DMS53 treated with DMSO at 0.1 percent for 48 hours (cell line): ENCODE measurements at regions not wholly inside any gene's neighbourhood (a gene's known extent, or its start where the extent isn't known, plus 50 kb on each side); places are given as distances from the start of the nearest gene placed in this dataset.

Source experiments
- DNase-seq: peaks from one replicate; lab custom pipeline; 2025; ENCODE audit not compliant: unreplicated experiment; lab: John Stamatoyannopoulos, UW

- DNase-seq: no peak
Observed at GRCh38 chr6:148082696-148083095, 259.9 kb upstream of the SASH1 start.

DNA sequence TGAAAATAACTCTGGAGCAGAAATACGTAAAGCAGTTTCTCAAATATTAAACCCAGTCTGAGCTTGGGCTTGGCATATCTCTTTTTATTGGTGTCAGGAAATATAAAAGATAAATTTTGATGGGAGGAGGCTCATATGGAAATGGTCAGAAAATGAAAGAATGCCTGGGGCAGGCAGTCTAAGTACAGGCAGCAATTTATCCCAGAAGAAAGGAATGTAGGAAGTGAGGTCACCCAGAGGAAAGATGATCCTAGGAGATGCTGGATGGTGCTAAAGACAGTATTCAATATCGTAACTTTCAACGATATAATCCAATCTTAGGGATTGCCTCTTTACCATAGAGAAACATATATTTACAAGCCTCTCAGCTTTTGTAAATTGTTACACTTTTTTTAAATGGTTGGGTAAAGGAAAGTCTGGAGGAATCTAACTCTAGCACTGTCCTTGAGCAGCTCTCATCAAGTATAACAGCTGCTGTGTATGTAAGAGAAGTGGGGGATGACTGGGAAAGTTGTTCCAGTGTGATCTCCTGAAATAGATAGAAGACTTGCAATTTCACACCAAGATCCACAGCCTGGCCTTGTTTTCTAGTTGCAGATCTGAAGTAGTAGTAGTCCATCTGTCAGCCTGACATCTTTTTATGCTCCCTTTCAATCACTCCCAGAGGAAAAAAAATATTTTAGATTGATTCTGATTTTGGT, 256.9 kb upstream of the SASH1 start:
- DNase-seq: no peak

DNA sequence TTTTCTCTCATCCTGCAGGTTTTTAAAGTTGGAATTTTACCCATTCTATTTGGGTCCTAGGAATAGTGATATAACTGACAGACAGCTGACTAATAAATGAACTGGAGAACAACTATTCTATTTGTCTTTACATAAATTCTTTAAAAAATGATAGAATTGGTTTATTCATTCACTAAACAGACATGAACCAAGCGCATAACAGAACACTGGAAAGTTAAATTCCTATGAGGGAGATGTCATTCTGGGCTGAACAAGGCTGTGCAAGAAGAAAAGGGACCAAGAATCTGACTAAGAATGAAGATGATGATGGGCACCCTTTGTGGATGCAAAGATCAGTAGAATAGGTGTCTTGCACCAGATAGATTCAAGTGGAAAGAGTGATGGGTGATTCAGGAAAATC, 256.3 kb upstream of the SASH1 start:
- DNase-seq: no peak

DNA sequence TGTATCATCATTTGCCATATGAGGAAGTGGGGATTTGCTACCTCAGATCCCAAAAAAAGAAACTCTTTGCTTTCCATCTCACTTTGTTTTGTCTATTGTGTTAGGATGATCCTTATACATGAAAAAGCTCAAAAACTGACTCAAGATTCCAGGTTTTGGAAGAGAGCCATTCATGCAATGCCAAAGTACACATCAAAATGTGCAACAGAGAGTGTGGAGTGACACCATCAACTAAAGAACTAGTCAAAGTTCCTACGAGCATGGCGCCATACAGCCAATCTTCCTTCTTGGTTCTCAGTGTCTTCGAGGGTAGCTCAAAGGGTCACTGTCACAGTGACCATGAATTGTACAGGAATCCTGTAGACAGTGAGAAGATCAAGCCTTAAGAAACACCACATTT, 255.8 kb upstream of the SASH1 start:
- no peak for DNase-seq

GRCh38 chr6:148087659-148088058, 255.0 kb upstream of the SASH1 start:
- DNase-seq: no peak

DNA sequence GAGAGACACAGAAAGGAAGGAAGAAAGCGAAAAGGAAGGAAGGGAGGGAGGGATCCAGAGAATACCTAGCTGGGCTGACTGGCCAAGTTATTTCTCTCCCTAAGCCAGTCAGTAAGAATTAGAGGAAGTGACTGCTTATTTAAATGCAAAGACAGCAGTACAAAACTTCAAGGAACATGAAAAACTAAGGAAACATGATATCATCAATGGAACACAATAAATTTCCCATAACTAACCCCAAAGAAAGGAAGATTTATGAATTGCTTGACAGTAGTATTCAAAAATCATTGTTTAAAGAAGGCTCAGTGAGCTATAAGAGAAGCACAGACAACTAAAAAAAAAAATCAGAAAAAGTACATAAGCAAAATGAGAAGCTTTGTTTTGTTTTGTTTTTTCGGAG, 252.3 kb upstream of the SASH1 start:
- DNase-seq: no peak

DNA sequence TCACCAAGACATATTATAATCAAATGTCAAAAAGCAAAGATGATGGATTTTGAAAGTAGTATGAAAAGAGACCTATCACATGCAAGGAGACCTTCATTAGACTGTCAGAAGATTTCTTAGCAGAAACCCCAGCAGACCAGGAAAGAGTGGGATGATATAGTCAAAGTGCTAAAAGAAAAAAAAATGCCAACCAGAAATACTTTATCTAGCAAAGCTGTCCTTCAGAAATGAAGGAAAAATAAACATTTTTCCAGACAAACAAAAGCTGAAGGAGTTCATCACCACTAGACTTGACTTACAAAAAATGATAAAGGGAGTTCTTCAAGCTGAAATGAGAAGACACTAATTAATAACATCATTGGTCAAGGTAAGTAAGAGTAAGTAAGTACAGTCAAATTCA, 251.2 kb upstream of the SASH1 start:
- no peak for DNase-seq

DNA sequence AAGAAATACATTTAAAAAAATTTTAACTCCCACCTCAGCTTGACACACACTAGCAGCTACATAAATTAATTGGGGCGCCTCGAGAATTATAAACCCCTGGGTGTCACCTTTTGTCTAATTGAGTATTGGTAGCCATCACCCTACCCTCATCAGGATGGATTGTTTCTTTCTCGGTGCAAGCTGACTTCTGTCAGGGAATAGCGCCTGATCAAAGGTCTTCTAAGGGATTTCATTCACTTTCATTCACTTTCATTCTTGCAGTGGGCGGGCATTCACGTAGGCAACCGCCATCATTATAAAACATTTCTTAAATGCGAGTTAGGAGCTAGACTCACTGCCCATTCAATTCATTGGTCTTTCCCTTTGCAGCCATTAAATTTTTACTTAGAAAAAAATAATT, 239.2 kb upstream of the SASH1 start:
- DNase-seq: no peak

DNA sequence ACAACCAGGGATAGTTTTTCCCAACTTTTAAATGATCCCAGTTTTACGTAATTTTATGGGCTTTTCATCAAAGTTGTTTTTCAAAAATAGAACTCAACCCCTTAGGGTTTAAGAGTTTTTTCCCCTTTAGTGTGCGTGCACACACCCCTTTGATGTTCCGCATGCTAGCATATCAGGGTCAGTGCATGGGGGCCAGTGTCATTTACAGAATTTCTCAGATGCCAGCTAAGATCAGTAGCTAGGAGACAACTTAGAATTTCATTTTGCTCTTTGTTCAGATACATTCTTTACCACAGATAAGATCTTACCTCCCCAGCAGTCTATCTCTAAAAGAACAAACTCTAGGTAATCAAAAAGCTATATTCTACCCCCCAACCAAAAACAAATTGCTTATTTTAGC, 238.5 kb upstream of the SASH1 start:
- DNase-seq: no peak

DNA sequence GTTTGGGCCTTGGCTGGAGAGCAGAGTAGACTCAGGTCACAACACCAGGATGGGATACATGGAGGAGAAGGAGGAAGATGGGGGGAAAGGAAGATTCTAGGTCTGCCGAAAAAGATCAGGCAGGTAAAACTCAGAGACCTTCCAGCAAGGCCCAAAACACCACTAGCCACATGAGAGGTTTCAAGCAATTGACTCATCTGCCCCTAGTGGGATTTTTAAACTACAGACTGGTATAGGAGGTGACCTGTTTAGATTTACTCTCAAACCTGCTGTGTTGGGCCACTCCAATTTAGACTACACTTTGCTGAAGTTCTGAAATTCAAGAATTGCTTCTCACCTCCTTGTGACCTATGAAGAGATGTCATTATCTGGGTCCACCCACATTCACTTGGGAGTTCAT, 236.9 kb upstream of the SASH1 start:
- DNase-seq: no peak

DNA sequence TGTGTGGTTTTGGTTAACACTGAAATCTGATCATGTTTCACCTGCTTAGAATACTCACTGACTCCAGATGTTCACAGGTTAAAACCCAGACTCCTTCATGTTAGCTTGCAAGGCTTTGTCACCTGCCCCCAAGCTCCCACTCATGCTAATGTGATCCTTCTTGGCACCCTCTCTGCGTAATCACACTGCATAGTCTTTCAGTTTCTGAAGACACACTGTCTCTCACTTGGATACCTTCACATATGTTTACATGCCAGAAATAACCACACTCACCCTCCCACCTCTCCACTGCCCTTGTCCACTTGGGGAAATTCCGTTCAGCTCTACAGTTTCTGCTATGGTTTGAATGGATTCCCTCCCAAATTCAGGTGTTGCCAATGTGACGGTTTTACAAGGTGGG, 234.7 kb upstream of the SASH1 start:
- no peak for DNase-seq

- DNase-seq: no peak
Observed at GRCh38 chr6:148109732-148110131, 232.9 kb upstream of the SASH1 start.

- no peak for DNase-seq
Observed at GRCh38 chr6:148110925-148111324, 231.7 kb upstream of the SASH1 start.

DNA sequence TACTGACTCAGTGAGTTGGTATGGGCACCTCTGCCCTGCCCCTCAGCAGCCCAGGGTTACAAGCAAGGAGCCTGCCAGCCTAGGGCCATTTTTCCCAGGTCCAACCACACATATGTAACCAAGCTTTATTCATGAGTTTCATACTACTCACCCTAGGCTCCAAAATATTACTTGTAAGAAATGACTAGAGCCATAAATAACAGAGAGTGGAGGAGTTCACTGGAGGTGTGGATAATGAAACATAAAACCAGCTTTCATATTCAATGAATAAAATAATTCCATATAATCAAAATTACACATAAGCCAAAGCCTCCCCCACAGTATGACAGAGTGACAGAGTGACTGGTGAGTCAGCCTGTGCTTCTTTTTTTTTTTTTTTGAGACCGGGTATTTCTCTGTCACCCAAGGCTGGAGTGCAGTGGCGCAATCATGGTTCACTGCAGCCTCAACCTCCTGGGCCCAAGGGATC, 229.8 kb upstream of the SASH1 start:
- DNase-seq: no peak

DNA sequence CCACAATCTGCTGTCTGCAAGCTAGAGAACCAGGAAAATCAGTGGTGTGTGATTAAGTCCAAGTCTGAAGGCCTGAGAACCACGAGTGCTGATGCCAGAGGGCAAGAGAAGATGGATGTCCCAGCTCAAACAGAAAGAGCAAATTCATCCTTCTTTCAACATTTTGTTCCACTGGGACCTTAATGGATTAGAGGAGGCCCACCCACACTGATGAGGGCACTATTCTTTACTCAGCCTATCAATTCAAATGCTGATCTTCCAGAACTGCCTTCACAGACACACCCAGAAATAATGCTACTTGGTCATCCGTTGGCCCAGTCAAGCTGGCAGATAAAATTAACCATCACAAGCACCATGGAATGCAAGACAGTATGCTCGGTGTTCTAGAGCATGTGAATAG, 226.6 kb upstream of the SASH1 start:
- DNase-seq: no peak

GRCh38 chr6:148118244-148118643, 224.4 kb upstream of the SASH1 start:
- DNase-seq: peak; percentile 39

GRCh38 chr6:148128014-148128730, 214.5 kb upstream of the SASH1 start:
- peak; percentile 45 for DNase-seq

- DNase-seq: no peak
Observed at GRCh38 chr6:148134592-148134991, 208.0 kb upstream of the SASH1 start.

DNA sequence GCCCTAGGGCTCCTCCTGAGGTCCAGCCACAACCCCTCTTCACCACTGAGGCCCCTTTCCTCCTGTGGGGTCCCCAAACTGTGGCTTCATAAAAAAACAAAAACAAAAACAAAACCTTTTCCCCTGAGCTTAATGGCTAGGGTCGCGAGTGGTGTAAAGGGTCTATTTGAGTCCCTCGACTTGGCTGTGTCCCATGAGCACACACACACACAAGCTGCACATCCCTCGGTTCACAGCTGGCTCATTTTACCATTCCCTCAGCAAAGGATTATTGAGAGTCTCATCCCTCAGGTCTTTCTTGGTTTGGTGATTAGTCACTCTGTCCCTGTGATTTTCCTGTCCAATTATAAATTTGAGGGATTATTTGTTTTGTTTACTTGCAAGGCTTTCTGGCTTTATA, 206.1 kb upstream of the SASH1 start:
- DNase-seq: no peak

DNA sequence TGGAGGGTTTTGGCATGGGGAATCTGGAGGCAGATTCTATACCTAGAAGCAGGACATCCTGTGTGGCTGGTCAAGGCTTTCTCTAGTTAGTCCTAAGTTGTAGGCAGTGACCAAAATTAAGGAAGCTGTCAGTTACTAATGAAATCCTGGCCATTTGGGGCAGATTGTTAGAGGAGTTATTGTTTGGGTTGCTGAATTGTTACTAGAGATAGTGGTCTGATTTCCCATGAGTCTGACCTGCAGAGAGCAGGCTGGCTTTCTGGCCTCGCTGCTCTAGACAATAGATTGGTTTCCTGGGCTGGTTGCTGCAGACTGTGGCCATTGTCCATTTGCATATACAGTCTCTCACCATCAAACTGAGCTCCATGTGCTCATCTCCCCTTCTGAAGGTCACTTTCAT, 205.0 kb upstream of the SASH1 start:
- no peak for DNase-seq

DNA sequence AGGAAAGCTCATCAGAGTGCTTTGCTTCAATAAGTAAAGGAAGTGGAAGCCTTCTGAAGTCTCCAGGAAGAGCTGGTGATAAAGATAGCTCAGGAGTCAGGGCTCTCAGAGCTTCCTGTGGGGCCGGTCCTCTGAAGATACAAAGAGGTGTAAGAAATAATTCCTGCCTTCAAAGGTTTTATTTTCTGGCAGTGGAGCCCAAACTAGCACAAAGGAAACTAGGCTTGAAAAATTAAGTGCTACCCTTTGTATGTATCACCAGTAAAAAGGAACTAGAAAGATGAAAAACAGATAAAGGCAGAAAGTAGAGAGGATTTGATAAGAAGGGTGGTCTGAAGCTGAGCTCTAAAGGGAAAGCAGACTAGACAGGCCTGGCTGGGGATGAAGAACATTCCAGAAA, 204.1 kb upstream of the SASH1 start:
- DNase-seq: no peak

DNA sequence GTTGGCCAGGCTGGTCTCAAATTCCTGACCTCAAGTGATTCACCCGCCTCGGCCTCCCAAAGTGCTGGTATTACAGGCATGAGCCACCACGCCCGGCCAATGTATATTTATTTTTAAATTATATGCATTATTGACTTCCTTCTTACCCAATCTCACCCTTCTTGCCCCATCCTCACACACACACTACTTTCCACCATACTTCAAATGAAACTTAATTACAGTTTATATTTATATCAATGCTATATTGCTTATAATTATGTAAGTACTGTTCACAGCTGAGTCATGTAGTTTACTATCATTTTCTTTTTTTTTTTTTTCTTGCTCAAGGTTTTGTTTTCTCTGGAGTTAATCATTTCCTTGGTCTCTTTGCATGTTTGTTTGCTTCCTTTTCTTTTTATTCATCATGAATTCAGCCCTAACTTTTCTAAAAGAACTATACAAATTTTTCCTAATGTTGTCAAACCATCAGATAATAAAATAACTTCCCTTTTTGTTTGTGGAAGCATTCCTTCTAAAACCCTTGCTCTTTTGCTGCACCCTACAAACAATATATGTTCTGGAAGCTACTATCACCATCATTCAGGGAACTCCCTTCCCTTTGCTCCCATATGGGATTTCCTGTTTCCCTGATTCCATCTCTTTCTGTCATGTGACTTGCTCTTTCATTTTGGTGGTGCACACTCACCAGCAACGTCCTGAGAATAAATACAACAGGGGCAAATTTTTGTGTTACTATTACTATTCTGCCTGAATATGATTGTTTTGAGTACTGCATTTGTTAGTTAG, 201.7 kb upstream of the SASH1 start:
- peak; percentile 3 for DNase-seq
